ENCODE measurements at regions not wholly inside any gene's neighbourhood (a gene's known extent, or its start where the extent isn't known, plus 50 kb on each side); places are given as distances from the start of the nearest gene placed in this dataset.

- TF ChIP-seq CTCF (IDR thresholded peaks at IDR 0.05 in 4 of 5, conservative IDR thresholded peaks at IDR 0.05 in 1 of 5) (no peak), POLR2A (IDR thresholded peaks at IDR 0.05) (no peak)
Measured at GRCh38 chr3:27797773-27798172, 75.7 kb upstream of the EOMES start.

Data from gastrocnemius medialis (tissue), 4 donors.